GM23248 (cell line): ENCODE measurements at regions not wholly inside any gene's neighbourhood (a gene's known extent, or its start where the extent isn't known, plus 50 kb on each side); places are given as distances from the start of the nearest gene placed in this dataset.
"Not testable (repeated sequence)": the region's sequence is repeated elsewhere in the genome, so short reads cannot be mapped to it uniquely, and the experiment has no call there.

Experiments
- DNase-seq: peaks from one replicate; pipeline ENCODE4 v3.0.0-alpha.2; 2015
- H2AFZ ChIP-seq: fragments of 200-600 bp; sonication (generic); 2 replicates; pipeline ENCODE4 v1.6.1; 2016; ENCODE audit warnings: antibody characterized with exemption
- H3F3A ChIP-seq: fragments of 200-600 bp; sonication (generic); 2 replicates; pipeline ENCODE4 v1.6.1; 2016; ENCODE audit warnings: mild to moderate bottlenecking, antibody characterized with exemption, mixed run types; ENCODE audit not compliant: insufficient read depth
- H3K27ac ChIP-seq: fragments of 200-600 bp; sonication (generic); 2 replicates; pipeline ENCODE4 v1.5.1; 2016; ENCODE audit warnings: mild to moderate bottlenecking
- H3K27me3 ChIP-seq: fragments of 200-600 bp; sonication (generic); replicated peaks from 2 replicates; pipeline ENCODE4 v1.6.1; 2016; ENCODE audit warnings: mild to moderate bottlenecking; ENCODE audit not compliant: insufficient read depth
- H3K36me3 ChIP-seq: fragments of 200-600 bp; sonication (generic); 2 replicates; pipeline ENCODE4 v1.6.1; 2016; ENCODE audit warnings: low read depth, mild to moderate bottlenecking
- H3K4me1 ChIP-seq: fragments of 200-600 bp; sonication (generic); 2 replicates; pipeline ENCODE4 v1.6.1; 2016; ENCODE audit warnings: mild to moderate bottlenecking; ENCODE audit not compliant: insufficient read depth
- H3K4me2 ChIP-seq: fragments of 200-600 bp; sonication (generic); one replicate; pipeline ENCODE4 v1.6.1; 2016; ENCODE audit warnings: mild to moderate bottlenecking; ENCODE audit not compliant: unreplicated experiment
- H3K4me3 ChIP-seq: fragments of 200-600 bp; sonication (generic); 2 replicates; pipeline ENCODE4 v1.5.1; 2016; ENCODE audit warnings: mild to moderate bottlenecking
- H3K79me2 ChIP-seq: fragments of 200-600 bp; sonication (generic); 2 replicates; pipeline ENCODE4 v1.6.1; 2016; ENCODE audit warnings: mild to moderate bottlenecking; ENCODE audit not compliant: insufficient read depth
- H3K9ac ChIP-seq: fragments of 200-600 bp; sonication (generic); 2 replicates; pipeline ENCODE4 v1.6.1; 2016; ENCODE audit warnings: mild to moderate bottlenecking
- H3K9me2 ChIP-seq: fragments of 200-600 bp; sonication (generic); 2 replicates; pipeline ENCODE4 v1.6.1; 2016; ENCODE audit warnings: mixed run types, mild to moderate bottlenecking, moderate library complexity; ENCODE audit not compliant: insufficient read depth
- H3K9me3 ChIP-seq: fragments of 200-600 bp; sonication (generic); one replicate; pipeline ENCODE4 v1.6.1; 2017; ENCODE audit warnings: low read depth
- H4K20me1 ChIP-seq: fragments of 200-600 bp; sonication (generic); 2 replicates; pipeline ENCODE4 v1.6.0; 2016; ENCODE audit not compliant: insufficient read depth
- EZH2 ChIP-seq: fragments of 200-600 bp; sonication (generic); IDR thresholded peaks from 2 replicates; pipeline ENCODE4 v1.6.1; 2018; ENCODE audit warnings: antibody characterized with exemption, mild to moderate bottlenecking; ENCODE audit not compliant: insufficient read depth, poor library complexity, severe bottlenecking
- EZH2phosphoT487 ChIP-seq: fragments of 200-600 bp; sonication (generic); IDR thresholded peaks from 2 replicates; pipeline ENCODE4 v1.6.1; 2018; ENCODE audit warnings: antibody characterized with exemption, moderate library complexity, mild to moderate bottlenecking, low read depth; ENCODE audit not compliant: insufficient read depth
- WGBS, 2 experiments: methylation state at CpG; one replicate each; pipeline ENCODE4 v1.1.6; 2015 to 2017; ENCODE audit warnings: low lambda C conversion rate in 2 of 2, low coverage in 1 of 2; ENCODE audit errors: missing lambda C conversion rate in 2 of 2; 5-methylcytosine and 5-hydroxymethylcytosine counted together
- in situ Hi-C: fragments of 300-500 bp; cut with MboI; formaldehyde crosslinking; loops from 2 replicates; pipeline ENCODE4 v1.15.0; 2020

DNA sequence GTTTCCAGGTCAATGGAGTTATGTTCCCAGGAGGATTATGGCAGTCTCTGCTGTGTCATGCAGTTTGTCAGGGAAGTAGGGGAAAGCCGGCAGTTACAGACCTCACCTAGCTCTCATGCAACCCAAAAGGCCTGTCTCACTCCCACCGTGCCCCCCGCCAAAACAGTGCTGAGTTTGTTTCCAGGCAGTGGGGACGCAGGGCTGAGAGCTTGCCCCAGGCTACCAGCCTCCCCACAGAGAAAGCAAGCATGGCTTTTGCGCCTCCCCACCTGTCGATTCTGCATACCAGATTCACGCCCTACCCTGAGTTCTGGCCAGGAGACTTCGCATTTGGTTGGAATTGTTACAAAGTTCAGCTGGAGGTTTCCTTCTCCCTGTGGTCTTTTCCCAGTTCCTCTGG lies 383.9 kb downstream of the PCDH11X start:
- H3K36me3 ChIP-seq, H3K4me1 ChIP-seq, H3K79me2 ChIP-seq, DNase-seq, H3K4me3 ChIP-seq, H4K20me1 ChIP-seq, H3F3A ChIP-seq, in situ Hi-C loops, H2AFZ ChIP-seq, H3K4me2 ChIP-seq, H3K9ac ChIP-seq, H3K27me3 ChIP-seq, H3K27ac ChIP-seq, H3K9me3 ChIP-seq, H3K9me2 ChIP-seq: not testable (repeated sequence)
- WGBS, 2 experiments: no CpG with 5 or more reads among the region's 8 CpGs

GRCh38 chrX:92209936-92210335 lies 430.8 kb downstream of the PCDH11X start:
- no peaks in the 10 kb centered on the region for H3K9me2 ChIP-seq
- no peak overlapping the region for H3K4me2 ChIP-seq
- no peaks in the 10 kb centered on the region for H3K36me3 ChIP-seq
- H4K20me1 ChIP-seq: no peaks in the 10 kb centered on the region
- H3K79me2 ChIP-seq: no peaks in the 10 kb centered on the region
- no peaks in the 10 kb centered on the region for H3K9me3 ChIP-seq
- in situ Hi-C loops: no loop called here
- H3K4me3 ChIP-seq: no peak overlapping the region
- H3K9ac ChIP-seq: no peak overlapping the region
- TF ChIP-seq EZH2 (no peak), EZH2phosphoT487 (no peak)
- no peak overlapping the region for H2AFZ ChIP-seq
- DNase-seq: no peak
- no peaks in the 10 kb centered on the region for H3K4me1 ChIP-seq
- H3F3A ChIP-seq: no peaks in the 10 kb centered on the region
- H3K27ac ChIP-seq: no peak overlapping the region
- WGBS, 2 experiments: 18 to 27% methylated on average over 5 of the region's 5 CpGs
- no peaks in the 10 kb centered on the region for H3K27me3 ChIP-seq

GRCh38 chrX:92213786-92214185 lies 434.6 kb downstream of the PCDH11X start:
- DNase-seq: no peak
- in situ Hi-C loops: no loop called here
- TF ChIP-seq EZH2 (no peak), EZH2phosphoT487 (no peak)

GRCh38 chrX:92215011-92215410 lies 435.8 kb downstream of the PCDH11X start:
- in situ Hi-C loops, H3K4me2 ChIP-seq, H3K9me3 ChIP-seq, H3K9me2 ChIP-seq, H3K79me2 ChIP-seq, H3K4me1 ChIP-seq, H3K36me3 ChIP-seq, H3F3A ChIP-seq, H3K9ac ChIP-seq, H2AFZ ChIP-seq, H3K4me3 ChIP-seq, H3K27me3 ChIP-seq, DNase-seq, H4K20me1 ChIP-seq, H3K27ac ChIP-seq: not testable (repeated sequence)
- WGBS, 2 experiments: 61 to 83% methylated on average over 8 to 13 of the region's 21 CpGs

More at GRCh38 chrX:92213786-92214185, 434.6 kb downstream of the PCDH11X start:
- Histone ChIP-seq H3K9me3 (no peaks in the 10 kb centered on the region), H3K36me3 (no peaks in the 10 kb centered on the region), H3K9ac (no peak overlapping the region), H3K79me2 (no peaks in the 10 kb centered on the region), H3K9me2 (no peaks in the 10 kb centered on the region), H3K4me1 (no peaks in the 10 kb centered on the region), H3K4me2 (no peak overlapping the region), H3K27ac (no peak overlapping the region), H2AFZ (no peak overlapping the region), H3K27me3 (no peaks in the 10 kb centered on the region), H3F3A (no peaks in the 10 kb centered on the region), H3K4me3 (no peak overlapping the region), H4K20me1 (no peaks in the 10 kb centered on the region)
- 13 to 16% methylated on average over 2 of the region's 2 CpGs for WGBS, 2 experiments

DNA sequence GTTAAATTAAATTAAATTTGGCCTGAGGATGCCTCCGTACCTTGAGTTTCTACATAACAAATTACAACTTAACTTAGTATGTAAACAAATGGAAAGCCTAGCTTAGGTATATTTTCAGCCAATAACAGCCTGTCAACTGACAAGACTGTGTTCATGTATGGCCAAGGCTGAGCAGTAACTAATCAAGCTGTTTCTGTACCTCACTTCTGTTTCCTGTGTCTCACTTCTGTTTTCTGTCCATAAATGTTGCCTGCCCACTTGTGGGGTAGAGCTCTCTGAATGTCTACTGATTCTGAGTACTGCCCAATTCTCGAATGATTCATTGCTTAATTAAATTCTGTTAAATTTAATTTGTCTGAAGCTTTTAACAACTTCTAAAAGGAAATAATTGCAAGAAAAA lies 445.2 kb downstream of the PCDH11X start:
- Histone ChIP-seq H3K9me3 (no peaks in the 10 kb centered on the region), H3K27ac (no peak overlapping the region), H2AFZ (no peak overlapping the region), H3K9me2 (no peaks in the 10 kb centered on the region), H4K20me1 (no peaks in the 10 kb centered on the region), H3F3A (no peaks in the 10 kb centered on the region), H3K79me2 (no peaks in the 10 kb centered on the region), H3K4me2 (no peak overlapping the region), H3K4me1 (no peaks in the 10 kb centered on the region), H3K9ac (no peak overlapping the region), H3K36me3 (no peaks in the 10 kb centered on the region), H3K27me3 (no peaks in the 10 kb centered on the region), H3K4me3 (no peak overlapping the region)
- DNase-seq: no peak
- TF ChIP-seq EZH2phosphoT487: no peak
- no peak for TF ChIP-seq EZH2
- WGBS, 2 experiments: 10 to 15% methylated on average over 2 of the region's 2 CpGs
- in situ Hi-C loops: no loop called here
